Endothelial cell of umbilical vein (primary cell): ENCODE measurements at regions not wholly inside any gene's neighbourhood (a gene's known extent, or its start where the extent isn't known, plus 50 kb on each side); places are given as distances from the start of the nearest gene placed in this dataset.

Experiments
- BruUV-seq: library from RNA; stranded (reverse); fragments of 400-500 nt; replicated peaks from 2 replicates; lab custom pipeline; 2021; lab: Mats Ljungman, UMichigan
- CTCF ChIA-PET: fragments of 300-600, 350-600 bp; sonication (Branson Sonifier 250); formaldehyde crosslinking; loops from one replicate; lab custom pipeline; 2021; ENCODE audit warnings: antibody characterized with exemption, inconsistent platforms; lab: Charles Lee
- POLR2A ChIA-PET: fragments of 300-600, 350-600 bp; sonication (Branson Sonifier 250); formaldehyde crosslinking; loops from one replicate; lab custom pipeline; 2021; ENCODE audit warnings: antibody characterized with exemption, inconsistent platforms; lab: Charles Lee
- DNase-seq: peaks from one replicate; pipeline ENCODE4 v3.0.0-alpha.2; 2011; ENCODE audit warnings: low read depth, low spot score
- FAIRE-seq: peaks from 2 replicates; lab custom pipeline; 2011; peaks lifted over from hg19 to GRCh38; lab: Jason Lieb, UNC
- H2AFZ ChIP-seq: 2 replicates; pipeline ENCODE4 v1.6.0; 2012; ENCODE audit warnings: low read depth, low read length, control low read depth, inconsistent platforms
- H3K27ac ChIP-seq: 2 replicates; pipeline ENCODE4 v1.5.1; 2011; ENCODE audit warnings: low read depth, mild to moderate bottlenecking, control low read depth, low read length, moderate library complexity; ENCODE audit not compliant: insufficient read depth
- H3K27me3 ChIP-seq, 2 experiments: 2 replicates each; pipeline versions ENCODE4 v1.6.0 to v1.6.1; 2011; ENCODE audit warnings: low read length in 2 of 2, mixed read lengths in 1 of 2; ENCODE audit not compliant: control insufficient read depth in 2 of 2, insufficient read depth in 2 of 2
- H3K36me3 ChIP-seq, 2 experiments: 2 replicates in 1 of 2; 3 replicates in 1 of 2; pipeline ENCODE4 v1.5.1; 2011; ENCODE audit warnings: low read length in 2 of 2, mild to moderate bottlenecking in 1 of 2, moderate library complexity in 1 of 2; ENCODE audit not compliant: control insufficient read depth in 2 of 2, insufficient read depth in 2 of 2; ENCODE audit errors: extremely low read depth in 1 of 2
- H3K4me1 ChIP-seq: 3 replicates; pipeline ENCODE4 v1.5.1; 2011; ENCODE audit warnings: mild to moderate bottlenecking, low read length; ENCODE audit not compliant: control insufficient read depth, insufficient read depth; ENCODE audit errors: extremely low read depth
- H3K4me2 ChIP-seq: 2 replicates; pipeline ENCODE4 v1.6.1; 2011; ENCODE audit warnings: low read length, control low read depth, mixed read lengths; ENCODE audit not compliant: insufficient read depth
- H3K4me3 ChIP-seq, 3 experiments: fragments of 200-600 bp in 1 of 3; sonication (generic), shearing (Covaris generic) in 1 of 3; replicated peaks in 1 of 3; 2 replicates each; pipeline ENCODE4 v1.5.1; 2011 to 2016; ENCODE audit warnings: control low read depth in 3 of 3, low read length in 3 of 3, mild to moderate bottlenecking in 2 of 3, inconsistent platforms in 1 of 3, low read depth in 1 of 3, moderate library complexity in 1 of 3; ENCODE audit not compliant: insufficient read depth in 1 of 3
- H3K79me2 ChIP-seq: 2 replicates; pipeline ENCODE4 v1.6.0; 2012; ENCODE audit warnings: low read length, inconsistent platforms; ENCODE audit not compliant: control insufficient read depth, insufficient read depth
- H3K9ac ChIP-seq: replicated peaks from 2 replicates; pipeline ENCODE3; 2011; ENCODE audit warnings: low read length, control low read depth; ENCODE audit not compliant: insufficient read depth; ENCODE audit errors: extremely low read depth
- H3K9me1 ChIP-seq: replicated peaks from 3 replicates; pipeline ENCODE4 v1.6.0; 2011; ENCODE audit warnings: mild to moderate bottlenecking, low read length; ENCODE audit not compliant: control insufficient read depth, insufficient read depth; ENCODE audit errors: extremely low read depth
- H3K9me3 ChIP-seq: replicated peaks from 2 replicates; pipeline ENCODE4 v1.5.1; 2012; ENCODE audit warnings: low read length, inconsistent platforms; ENCODE audit not compliant: control insufficient read depth, insufficient read depth
- H4K20me1 ChIP-seq: replicated peaks from 2 replicates; pipeline ENCODE3; 2011; ENCODE audit warnings: mild to moderate bottlenecking, low read length; ENCODE audit not compliant: control insufficient read depth, insufficient read depth; ENCODE audit errors: extremely low read depth
- EZH2 ChIP-seq: IDR thresholded peaks from 2 replicates; pipeline ENCODE4 v1.6.1; 2012; ENCODE audit warnings: borderline replicate concordance, low read depth, mild to moderate bottlenecking, moderate library complexity, low read length, inconsistent platforms; ENCODE audit not compliant: severe bottlenecking
- FOS ChIP-seq: IDR thresholded peaks from 2 replicates; pipeline ENCODE4 v1.6.1; 2011; ENCODE audit warnings: mild to moderate bottlenecking, low read length, moderate library complexity, borderline replicate concordance; ENCODE audit not compliant: insufficient read depth
- GATA2 ChIP-seq: IDR thresholded peaks from 2 replicates; pipeline ENCODE4 v1.7.0; 2011; ENCODE audit warnings: low read depth, mild to moderate bottlenecking, moderate library complexity, mixed read lengths, low read length; ENCODE audit not compliant: insufficient read length, insufficient read depth
- JUN ChIP-seq: IDR thresholded peaks from 2 replicates; pipeline ENCODE4 v1.6.1; 2011; ENCODE audit warnings: borderline replicate concordance, low read depth; ENCODE audit not compliant: insufficient read length, insufficient read depth
- MYC ChIP-seq: IDR thresholded peaks from one replicate; pipeline ENCODE4 v1.6.1; 2011; ENCODE audit warnings: mild to moderate bottlenecking, low read depth, low read length
- POLR2A ChIP-seq: IDR thresholded peaks from 2 replicates; pipeline ENCODE4 v1.6.1; 2012; ENCODE audit warnings: low read depth, mild to moderate bottlenecking, control low read depth, low read length
- POLR2AphosphoS5 ChIP-seq: IDR thresholded peaks from 2 replicates; pipeline ENCODE4 v1.6.1; 2012; ENCODE audit warnings: low read depth, mild to moderate bottlenecking, control low read depth, low read length, moderate library complexity; ENCODE audit not compliant: insufficient read depth
- dilution Hi-C: fragments of 300-500 bp; cut with MboI; formaldehyde crosslinking; loops from one replicate; pipeline ENCODE4 v1.15.0; 2019; ENCODE audit warnings: low sequenced_read_pairs; ENCODE audit not compliant: extremely low pct_ligation_motif_present
- intact Hi-C: fragments of 100-400 bp; cut with micrococcal nuclease; formaldehyde crosslinking; loops from one replicate; pipeline ENCODE4 v1.10.0; 2022
- TF ChIP-seq, protein P1 (sequence below), 2 donors: IDR thresholded peaks; 1 replicate in 1 of 2; 2 replicates in 1 of 2; pipeline ENCODE4 v1.5.1; 2011; ENCODE audit warnings: low read length in 2 of 2, mild to moderate bottlenecking in 2 of 2, moderate library complexity in 2 of 2, control low read depth in 1 of 2, inconsistent platforms in 1 of 2, low read depth in 1 of 2; ENCODE audit not compliant: insufficient read depth in 1 of 2; ENCODE audit errors: extremely low read depth in 1 of 2
- TF ChIP-seq, protein P2 (sequence below): IDR thresholded peaks from 2 replicates; pipeline ENCODE4 v1.6.1; 2011; ENCODE audit not compliant: insufficient read depth, insufficient read length

DNA sequence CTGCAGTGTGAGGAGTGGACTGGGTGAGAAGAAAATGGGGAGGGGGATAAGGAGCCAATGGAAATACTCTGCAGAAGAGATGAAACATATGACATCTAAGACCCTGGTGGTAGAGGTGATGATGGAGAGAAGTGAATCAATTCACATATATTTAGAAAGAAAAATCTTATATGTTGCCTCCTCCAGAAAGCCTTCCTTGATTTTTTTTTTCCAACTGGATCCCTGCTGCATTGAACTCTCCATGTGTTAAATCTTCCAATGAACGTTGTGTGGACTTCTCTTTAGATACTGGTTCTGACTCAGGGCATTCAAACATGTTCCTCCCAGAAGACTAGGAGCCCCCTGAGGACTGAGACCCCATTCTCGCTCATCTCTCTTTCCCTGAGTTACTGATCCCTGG is 348.3 kb downstream of the TSHZ3 start:
- Histone ChIP-seq H2AFZ (no peak overlapping the region), H3K9me1 (no peaks in the 10 kb centered on the region), H3K4me1 (no peaks in the 10 kb centered on the region), H3K27ac (no peak overlapping the region), H3K4me3 (no peak overlapping the region), H3K36me3 (no peaks in the 10 kb centered on the region), H3K79me2 (no peaks in the 10 kb centered on the region), H4K20me1 (no peaks in the 10 kb centered on the region), H3K4me2 (no peak overlapping the region), H3K27me3 (no peaks in the 10 kb centered on the region), H3K9me3 (peaks cover 3% of the 10 kb centered on the region), H3K9ac (no peak overlapping the region)
- no peak for TF ChIP-seq MYC
- TF ChIP-seq, protein P1, sequence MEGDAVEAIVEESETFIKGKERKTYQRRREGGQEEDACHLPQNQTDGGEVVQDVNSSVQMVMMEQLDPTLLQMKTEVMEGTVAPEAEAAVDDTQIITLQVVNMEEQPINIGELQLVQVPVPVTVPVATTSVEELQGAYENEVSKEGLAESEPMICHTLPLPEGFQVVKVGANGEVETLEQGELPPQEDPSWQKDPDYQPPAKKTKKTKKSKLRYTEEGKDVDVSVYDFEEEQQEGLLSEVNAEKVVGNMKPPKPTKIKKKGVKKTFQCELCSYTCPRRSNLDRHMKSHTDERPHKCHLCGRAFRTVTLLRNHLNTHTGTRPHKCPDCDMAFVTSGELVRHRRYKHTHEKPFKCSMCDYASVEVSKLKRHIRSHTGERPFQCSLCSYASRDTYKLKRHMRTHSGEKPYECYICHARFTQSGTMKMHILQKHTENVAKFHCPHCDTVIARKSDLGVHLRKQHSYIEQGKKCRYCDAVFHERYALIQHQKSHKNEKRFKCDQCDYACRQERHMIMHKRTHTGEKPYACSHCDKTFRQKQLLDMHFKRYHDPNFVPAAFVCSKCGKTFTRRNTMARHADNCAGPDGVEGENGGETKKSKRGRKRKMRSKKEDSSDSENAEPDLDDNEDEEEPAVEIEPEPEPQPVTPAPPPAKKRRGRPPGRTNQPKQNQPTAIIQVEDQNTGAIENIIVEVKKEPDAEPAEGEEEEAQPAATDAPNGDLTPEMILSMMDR (IDR thresholded peaks at IDR 0.05; ENCODE audit: extremely low read depth in 1 of 2, insufficient read depth in 1 of 2, low read depth in 1 of 2, low read length in 2 of 2), result no peak
- BruUV-seq, result no TSS peak
- intact Hi-C loops (no loop called here), dilution Hi-C loops (no loop called here)
- FAIRE-seq (no peak), DNase-seq (no peak)
- ChIA-PET CTCF (no interaction called here), POLR2A (no interaction called here)

DNA sequence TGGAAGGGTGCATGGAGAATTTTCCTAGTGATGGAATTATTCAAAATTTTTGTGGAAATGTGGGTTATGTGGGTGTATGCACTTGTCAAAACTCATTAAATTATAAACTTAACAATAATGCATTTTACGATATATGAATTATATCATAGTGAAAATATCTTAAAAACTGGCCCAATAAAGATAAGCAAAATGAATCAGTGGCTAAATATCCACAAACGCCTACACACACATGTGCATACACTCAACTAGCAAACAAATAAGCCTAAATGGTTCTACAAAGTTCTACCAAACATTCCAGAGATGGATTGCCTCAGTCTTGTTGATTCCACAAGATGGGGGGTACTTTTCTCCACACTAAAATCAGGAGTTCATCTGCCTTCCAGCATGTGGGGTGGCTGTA is 349.5 kb downstream of the TSHZ3 start:
- peaks cover 3% of the 10 kb centered on the region for H3K9me3 ChIP-seq
- no peaks in the 10 kb centered on the region for H3K27me3 ChIP-seq
- H3K27ac ChIP-seq, result no peak overlapping the region
- H4K20me1 ChIP-seq, result no peaks in the 10 kb centered on the region
- ChIA-PET POLR2A (no interaction called here), CTCF (no interaction called here)
- H3K9ac ChIP-seq, result no peak overlapping the region
- no peak overlapping the region for H3K4me2 ChIP-seq
- no peaks in the 10 kb centered on the region for H3K9me1 ChIP-seq
- H3K4me3 ChIP-seq, result no peak overlapping the region
- BruUV-seq, result no TSS peak
- FAIRE-seq (no peak), DNase-seq (no peak)
- H3K79me2 ChIP-seq, result no peaks in the 10 kb centered on the region
- no peaks in the 10 kb centered on the region for H3K36me3 ChIP-seq
- H3K4me1 ChIP-seq, result no peaks in the 10 kb centered on the region
- no peak overlapping the region for H2AFZ ChIP-seq
- dilution Hi-C loops, result no loop called here
- intact Hi-C loops, result no loop called here
- no peak for TF ChIP-seq JUN
- TF ChIP-seq POLR2A, result no peak
- no peak for TF ChIP-seq FOS
- TF ChIP-seq, protein P1 (IDR thresholded peaks at IDR 0.05; ENCODE audit: extremely low read depth in 1 of 2, insufficient read depth in 1 of 2, low read depth in 1 of 2, low read length in 2 of 2), result no peak
- TF ChIP-seq EZH2, result no peak
- no peak for TF ChIP-seq GATA2
- no peak for TF ChIP-seq MYC
- TF ChIP-seq POLR2AphosphoS5, result no peak
- TF ChIP-seq, protein P2, sequence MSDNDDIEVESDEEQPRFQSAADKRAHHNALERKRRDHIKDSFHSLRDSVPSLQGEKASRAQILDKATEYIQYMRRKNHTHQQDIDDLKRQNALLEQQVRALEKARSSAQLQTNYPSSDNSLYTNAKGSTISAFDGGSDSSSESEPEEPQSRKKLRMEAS, result no peak
